Stimulated activated CD4-positive, alpha-beta T cell treated with anti-CD3 and anti-CD28 coated beads, Interleukin-15, amount 100 ng/mL, for 1 hour (primary cell): ENCODE measurements at regions not wholly inside any gene's neighbourhood (a gene's known extent, or its start where the extent isn't known, plus 50 kb on each side); places are given as distances from the start of the nearest gene placed in this dataset.

Experiments used
- DNase-seq, 2 donors: peaks; one replicate each; pipeline ENCODE4 v3.0.0-alpha.2; 2020; ENCODE audit warnings: low read depth in 1 of 2, low spot score in 1 of 2

DNA sequence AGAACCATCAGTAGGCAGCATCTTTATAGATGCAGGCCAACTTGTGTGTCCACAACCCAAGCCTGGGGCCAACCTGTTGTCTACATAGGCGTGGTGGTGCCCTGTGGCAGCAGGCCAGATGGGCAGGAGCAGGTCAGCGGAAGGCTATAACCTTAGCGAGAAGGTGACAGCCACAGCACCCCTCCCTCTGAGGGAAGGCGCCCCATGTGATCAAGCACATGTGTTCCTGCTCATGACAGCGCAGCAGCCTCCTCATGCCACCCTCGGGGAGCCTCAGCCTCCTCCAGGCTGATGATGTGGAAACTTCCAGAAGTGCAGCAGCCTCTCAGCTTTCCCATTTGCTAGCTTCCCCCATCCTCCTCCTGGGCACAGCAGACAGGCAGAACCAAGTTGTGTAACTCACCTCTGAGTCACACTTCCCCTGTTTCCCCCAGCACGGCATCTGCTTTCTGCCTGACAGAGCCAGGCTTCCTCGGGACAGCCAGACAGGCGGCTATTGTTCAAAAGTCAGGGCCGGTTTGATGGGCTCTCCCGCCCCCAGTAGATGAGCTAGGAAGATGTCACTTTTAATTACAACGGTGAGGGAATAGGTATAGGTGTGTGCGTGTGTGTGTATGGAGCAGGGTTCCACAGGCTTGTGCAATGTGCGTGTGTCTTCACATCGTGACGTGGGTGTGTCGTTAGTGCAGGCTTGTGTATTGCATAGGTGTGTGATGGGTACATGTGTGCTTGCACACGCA, 312.0 kb upstream of the ZMIZ1 start:
- DNase-seq = no peak

DNA sequence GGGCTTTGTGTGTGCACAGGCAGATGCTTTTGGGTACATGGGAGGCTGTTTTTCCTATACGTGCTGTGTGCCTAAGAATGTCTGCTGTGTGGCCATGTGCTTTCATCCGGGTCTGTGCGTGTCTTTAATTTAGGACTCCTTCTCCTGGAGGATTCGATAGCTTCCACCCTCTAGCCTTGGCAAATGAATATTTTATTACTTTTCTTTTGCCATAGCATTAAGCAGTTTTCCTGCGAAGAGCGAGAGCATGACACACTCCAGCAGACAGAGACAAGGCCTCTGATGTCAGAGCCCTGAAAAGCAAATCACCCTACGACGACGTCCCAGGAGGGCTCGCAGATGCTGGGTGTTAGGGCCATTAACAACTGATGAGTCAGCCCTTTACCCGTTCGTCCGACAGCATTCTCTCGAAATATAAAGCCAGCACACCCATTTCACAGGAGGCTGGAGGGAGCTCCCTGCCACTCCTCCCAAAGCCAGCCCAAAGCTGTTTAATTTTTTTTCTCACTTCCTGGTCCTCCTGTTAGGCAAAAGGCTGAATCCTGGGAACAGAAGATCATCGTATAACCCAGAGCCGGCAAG, 311.3 kb upstream of the ZMIZ1 start:
- no peak for DNase-seq

DNA sequence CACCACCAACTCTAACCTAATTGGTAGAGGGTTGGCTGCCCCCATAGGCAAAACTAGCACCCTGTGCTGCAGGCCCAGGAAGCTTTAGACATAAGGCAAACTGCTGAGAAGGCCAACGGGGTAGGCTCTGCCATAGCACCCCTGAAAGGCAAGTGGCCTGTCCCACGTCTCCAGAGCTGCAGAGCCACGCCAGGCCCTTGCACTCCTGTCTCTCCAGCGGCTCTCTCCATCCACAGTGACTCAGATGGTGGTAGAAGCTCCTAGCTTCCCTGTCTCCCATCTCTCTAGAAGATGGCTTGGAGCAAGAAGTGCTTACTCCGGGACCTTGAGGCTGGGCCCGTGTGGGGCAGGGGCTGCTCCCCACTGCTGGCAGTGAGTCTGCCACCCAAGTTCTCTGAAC, 310.6 kb upstream of the ZMIZ1 start:
- DNase-seq = no peak

- DNase-seq = no peak
Observed at GRCh38 chr10:78759456-78760120, 309.2 kb upstream of the ZMIZ1 start.

GRCh38 chr10:78760463-78761310, 308.1 kb upstream of the ZMIZ1 start:
- no peak for DNase-seq

DNA sequence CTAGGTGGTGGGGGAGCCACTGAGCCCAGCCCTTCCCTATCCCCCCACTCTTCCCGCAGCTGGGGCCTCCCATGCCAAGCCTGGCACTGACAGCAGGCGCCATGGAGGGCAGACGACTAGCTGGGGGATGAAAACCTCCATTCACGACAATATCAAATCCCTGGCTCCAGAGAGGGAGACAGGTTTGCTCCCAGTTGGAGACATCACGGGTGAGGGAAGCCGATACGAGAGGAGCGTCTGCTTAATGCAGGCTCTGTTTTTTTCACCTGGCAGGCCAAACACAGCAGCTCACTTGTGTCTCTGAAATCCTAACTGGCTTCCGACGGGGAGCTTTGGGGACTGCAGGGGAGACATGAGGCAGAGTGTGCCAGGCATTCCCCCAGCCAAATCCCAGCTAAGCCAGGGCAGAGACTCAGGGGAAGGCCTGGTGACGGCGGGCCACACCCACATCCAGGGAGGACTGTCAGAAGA, 307.4 kb upstream of the ZMIZ1 start:
- DNase-seq = no peak

- DNase-seq = no peak
Observed at GRCh38 chr10:78762086-78762630, 306.6 kb upstream of the ZMIZ1 start.

GRCh38 chr10:78763234-78763633, 305.5 kb upstream of the ZMIZ1 start:
- no peak for DNase-seq

DNA sequence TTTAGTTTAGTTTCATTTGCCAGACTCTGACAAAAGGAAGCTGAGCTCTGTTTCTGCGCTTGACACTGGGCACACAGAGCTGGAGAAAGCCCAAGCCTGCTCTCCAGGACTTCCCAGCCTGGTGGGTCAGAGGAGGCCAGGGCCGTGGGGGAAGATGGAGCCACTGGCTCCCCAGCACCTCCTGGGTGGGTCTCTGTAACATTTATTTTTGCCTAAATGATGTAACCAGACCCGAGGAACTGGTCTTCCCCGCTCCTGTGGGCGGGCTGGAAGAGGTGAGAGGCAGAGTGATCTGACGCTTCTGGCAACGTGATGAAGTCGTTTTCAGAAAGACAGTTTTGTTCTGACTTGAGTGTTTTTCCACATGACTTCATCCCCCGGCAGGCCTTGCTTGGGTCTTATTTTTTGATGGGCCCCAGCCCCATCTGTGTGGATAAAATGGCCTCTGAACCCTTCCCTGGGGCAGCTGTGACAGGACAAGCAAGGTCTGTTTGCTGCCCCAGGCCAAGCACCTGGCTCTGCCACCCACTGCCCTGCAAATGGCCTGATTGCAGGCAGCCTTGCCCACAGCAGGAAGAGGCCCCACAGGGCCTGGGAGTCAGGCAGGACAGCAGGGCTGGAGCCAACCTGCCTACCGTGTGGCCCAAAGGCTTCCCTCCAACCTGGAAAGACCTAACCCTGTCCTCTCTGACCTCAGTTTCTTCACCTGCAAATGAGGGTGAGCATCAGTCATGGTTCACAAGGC, 304.9 kb upstream of the ZMIZ1 start:
- DNase-seq = no peak

GRCh38 chr10:78764436-78764835, 304.3 kb upstream of the ZMIZ1 start:
- DNase-seq = no peak

DNA sequence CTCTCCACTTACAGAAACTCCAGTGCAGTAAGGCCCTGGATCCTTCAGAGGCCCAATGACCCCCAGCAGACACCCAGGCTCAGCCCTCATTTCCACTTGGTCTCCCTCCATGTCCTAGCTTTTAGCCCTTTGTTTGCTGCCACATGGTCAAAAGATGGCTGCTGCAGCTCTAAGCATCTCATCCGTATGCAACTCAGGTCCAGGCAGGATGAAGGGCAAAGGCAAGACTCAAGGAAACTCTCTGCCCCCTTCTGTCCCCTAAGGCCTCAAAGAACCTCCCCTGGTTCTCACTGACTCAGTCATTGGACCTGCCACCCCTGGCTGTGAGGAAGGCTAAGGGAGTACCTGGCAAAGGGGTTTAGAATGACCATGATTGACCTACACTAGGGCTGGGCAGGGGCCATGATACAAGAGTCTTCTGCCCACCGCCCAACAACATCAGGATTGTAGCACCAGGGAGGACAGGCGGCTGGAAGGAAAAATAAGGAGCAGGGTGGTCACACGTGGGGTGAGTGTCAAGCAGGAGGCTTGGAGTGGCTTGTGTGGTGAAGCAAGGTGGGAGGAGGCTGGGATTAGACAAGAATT, 303.8 kb upstream of the ZMIZ1 start:
- DNase-seq = no peak

DNA sequence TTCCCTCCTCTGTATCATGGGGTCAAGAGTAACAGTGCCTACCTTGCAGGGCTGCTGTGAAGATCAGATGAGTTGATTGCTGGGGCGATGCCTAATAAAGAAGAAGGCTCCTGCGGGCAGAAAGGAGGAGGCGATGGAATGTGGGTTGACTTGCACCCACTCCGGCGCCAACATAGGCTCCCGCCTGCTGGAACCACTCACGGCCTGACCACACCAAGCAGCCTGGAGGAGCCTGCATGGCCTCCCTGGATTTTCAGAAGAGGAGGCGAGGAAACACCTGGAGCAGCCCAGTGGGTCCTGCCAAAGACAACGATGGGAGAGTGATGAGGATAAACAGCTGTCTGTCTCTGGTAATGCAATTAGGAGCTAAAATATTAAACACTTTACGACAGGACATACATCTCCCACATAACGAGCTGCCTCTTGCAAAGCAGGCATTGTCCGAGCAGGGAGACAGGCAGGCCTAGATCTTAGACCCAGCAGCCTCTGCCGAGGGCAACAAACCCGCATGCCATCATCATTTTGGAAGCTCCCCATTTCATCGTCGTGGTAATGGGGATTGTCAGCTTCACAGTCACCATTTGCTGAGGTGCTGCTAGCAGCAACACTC, 302.9 kb upstream of the ZMIZ1 start:
- DNase-seq = no peak

GRCh38 chr10:78766603-78767002, 302.2 kb upstream of the ZMIZ1 start:
- DNase-seq = no peak

GRCh38 chr10:78768041-78768835, 300.5 kb upstream of the ZMIZ1 start:
- no peak for DNase-seq

DNA sequence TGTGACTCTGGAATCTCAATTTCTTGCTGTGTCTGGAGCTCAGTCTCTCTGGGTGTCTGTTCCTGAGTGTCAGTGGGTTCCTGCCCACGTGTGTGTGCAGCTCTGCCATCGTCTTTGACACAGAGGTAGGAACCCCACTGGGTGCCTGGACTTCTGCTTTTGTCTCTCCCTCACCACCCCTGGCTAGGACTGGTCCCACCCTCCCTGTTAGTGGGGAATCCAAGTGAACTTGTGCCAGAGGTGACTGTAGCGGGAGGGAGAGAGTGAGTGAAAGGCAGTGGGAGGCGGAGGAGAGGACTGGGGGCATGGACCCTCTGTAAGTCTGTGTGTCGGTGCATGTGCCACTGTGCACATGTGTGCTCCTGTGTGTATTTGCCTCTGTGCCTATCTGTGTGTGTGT, 299.9 kb upstream of the ZMIZ1 start:
- DNase-seq = no peak

- no peak for DNase-seq
Observed at GRCh38 chr10:78769526-78769925, 299.2 kb upstream of the ZMIZ1 start.

GRCh38 chr10:78770167-78771090, 298.3 kb upstream of the ZMIZ1 start:
- DNase-seq = no peak

DNA sequence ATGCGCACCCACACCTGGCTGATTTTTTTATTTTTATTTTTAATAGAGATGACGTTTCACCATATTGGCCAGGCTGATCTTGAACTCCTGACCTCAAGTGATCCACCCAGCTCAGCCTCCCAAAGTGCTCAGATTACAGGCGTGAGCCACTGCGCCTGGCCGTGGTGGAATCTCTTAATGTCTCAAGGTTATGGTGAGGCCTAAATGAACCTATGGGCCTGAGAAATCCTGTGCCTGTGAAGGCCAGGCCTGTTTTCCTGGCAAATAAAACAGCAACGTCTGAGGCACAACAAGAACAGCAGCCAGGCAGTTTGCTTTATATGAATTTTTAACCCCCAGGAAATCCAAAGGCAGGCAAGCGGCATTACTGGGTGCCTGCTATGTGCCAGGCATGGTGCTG, 297.5 kb upstream of the ZMIZ1 start:
- DNase-seq = no peak
